GM19328 (cell line): ENCODE measurements at regions not wholly inside any gene's neighbourhood (a gene's known extent, or its start where the extent isn't known, plus 50 kb on each side); places are given as distances from the start of the nearest gene placed in this dataset.

Experiments
- ATAC-seq: cut with Tn5 transposase; IDR thresholded peaks from one replicate; pipeline ENCODE4 v1.9.1; 2021; ENCODE audit warnings: mild to moderate bottlenecking, moderate library complexity; ENCODE audit not compliant: unreplicated experiment

DNA sequence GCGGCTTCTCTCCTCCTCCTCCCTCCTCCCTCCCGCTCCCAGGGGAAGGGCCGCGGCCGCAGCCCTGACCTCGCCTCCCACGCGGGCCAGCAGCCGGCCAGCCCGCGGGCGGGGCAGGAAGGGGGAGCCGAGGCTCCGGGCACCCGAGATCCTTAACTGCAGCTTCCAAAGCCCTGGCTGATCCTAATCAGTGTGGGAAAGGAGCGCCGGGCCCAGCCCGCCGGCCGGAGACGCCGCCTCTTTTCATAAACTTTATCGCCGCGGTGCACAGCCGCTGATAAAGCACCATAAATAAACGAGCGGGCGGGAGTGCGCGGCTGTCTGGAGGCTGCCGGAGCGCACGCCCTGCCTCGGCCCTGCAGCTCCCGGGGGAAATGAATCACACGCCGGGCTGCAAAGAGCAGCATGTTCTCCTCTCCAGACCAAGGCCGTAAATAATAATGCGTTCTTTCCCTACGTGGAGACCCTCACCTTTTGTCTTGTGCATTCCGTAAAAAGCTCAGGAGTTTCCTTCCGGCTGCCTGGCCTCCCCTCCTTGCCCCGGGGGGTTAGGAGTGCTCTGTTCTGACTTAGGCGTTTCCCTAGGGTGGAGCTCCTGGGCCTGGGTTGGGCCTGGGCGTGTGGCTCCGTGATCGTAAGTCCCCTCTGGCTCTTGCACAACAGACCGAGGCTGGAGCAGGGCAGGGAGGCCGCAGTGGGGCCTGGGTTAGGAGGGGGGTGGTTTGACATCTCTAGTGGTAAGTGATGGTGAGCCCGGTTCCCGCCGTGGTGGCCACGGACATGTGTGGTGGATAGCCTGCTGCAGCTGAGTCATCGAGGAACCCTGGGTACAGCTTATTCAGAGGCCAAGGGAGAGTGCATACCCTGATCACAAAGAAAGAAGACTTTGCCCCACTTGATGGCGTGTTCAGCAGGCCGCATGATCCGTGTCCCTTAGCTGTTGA is 132.6 kb upstream of the HES1 start:
- peak; percentile 55 for ATAC-seq

DNA sequence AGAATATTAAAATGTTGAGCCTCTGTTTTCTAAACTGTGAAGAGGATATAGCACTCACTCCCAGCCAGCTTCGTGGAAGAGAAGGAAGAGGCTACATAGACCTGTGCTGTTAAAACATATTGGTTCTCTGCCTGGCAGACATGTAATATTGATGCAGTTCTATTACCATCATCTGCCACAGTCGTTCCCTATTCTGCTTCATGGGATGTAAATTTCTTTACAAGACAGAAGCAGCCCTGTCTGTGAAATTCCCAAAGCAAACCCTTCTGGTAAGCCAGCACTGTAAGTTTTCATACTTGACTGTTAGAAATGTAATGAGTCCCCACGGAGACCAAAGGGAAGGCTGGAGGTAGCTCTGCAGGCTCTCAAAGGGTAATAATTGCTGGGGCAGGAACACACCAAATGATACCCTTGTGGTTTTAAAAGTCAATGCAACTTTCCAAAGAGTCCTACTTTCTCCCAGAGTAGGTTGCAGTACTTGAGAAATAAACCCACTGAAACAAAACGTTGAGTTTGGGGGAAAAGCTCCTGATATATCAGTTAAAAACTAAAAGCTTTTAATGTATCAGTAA is 129.9 kb upstream of the HES1 start:
- no peak for ATAC-seq

DNA sequence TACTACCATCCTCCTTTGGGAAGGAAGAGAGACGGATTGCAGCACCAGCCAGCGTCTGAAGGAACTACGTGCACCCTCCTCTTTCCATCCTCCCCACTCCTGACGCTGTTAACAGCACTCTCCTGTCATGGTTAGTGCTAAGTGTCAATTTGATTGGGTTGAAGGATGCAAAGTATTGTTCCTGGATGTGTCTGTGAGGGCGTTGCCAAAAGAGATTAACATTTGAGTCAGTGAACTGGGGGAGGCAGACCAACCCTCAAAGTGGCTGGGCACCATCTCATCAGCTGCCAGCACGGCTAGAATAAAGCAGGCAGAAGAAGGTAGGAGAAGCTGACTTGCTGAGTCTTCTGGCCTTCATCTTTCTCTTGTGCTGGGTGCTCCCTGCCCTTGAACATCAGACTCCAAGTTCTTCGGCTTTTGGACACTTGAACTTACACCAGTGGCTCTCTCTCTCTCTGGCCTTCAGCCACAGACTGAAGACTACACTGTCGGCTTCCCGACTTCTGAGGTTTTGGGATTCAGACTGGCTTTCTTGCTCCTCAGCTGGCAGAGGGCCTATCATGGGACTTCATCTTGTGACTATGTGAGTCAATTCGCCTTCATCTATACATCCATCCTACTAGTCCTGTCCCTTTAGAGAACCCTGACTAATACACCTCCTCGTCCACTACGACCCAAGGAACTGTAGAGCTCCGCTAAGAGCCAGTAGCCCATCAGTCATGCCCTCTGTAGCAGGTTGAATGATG is 128.2 kb upstream of the HES1 start:
- no peak for ATAC-seq

DNA sequence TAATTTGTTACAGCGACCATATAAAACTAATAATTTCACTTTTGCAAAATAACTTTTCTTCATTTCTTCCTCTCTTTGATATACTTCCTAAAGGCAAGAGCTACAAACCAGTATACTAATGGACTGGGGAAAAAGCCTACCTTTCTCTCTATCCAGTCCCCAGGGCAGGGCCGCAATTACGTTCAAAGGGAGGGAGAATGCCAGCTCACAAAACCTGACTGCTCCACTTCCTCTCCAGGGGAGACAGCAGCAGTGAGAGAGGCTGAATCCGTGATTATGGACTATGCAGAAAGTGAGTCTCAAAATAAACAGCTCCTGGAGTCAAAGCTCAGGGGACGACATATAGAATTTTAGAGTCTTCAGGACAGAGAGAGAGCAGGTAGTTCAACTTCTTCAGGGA is 126.9 kb upstream of the HES1 start:
- no peak for ATAC-seq

DNA sequence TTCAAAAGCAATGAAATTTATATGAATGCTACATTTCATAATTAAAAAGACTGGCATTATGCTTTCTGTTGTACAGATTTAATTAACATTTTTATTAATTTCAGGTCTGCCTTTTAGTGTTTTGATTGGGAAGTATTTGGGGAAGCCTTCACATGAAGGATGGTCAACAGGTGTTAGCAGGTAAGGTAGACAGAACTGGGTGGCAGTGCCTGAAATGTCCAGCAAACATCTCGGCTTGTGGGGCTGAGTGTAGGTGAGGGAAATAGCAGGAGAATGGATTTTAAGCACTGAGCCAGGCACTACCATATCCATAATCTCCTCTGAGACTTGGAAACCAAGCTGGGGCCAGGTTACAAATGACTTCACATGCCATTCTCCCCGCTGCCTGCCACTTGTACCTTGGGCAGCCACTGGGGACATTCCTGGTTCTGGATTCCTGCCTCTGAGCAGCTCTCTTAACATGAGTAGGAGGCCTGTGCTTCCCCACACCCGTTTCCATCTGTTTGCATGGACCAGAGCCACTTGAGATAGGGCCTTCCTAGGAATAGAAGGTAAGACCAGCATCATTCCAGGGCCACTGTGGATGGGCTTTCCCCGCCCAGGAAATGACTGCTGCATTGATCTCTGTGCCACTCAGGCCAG is 125.9 kb upstream of the HES1 start:
- no peak for ATAC-seq

DNA sequence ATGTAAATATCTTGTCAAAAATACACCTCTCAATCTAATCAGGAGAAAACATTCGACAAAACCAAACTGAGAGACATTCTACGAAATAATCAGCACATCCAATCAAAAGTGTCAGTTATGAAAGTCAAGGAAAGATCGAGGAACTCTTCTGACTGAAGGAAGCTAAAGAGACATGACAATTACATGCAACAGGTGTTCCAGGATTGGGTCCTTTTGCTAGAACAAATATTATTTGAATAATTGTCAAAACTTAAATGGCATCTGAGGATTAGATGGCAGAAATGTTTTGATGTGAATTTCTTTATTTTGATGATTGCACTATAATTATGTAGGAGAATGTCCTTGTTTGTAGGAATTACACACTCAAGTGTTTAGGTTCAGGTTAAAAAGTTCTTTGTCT is 124.1 kb upstream of the HES1 start:
- no peak for ATAC-seq

DNA sequence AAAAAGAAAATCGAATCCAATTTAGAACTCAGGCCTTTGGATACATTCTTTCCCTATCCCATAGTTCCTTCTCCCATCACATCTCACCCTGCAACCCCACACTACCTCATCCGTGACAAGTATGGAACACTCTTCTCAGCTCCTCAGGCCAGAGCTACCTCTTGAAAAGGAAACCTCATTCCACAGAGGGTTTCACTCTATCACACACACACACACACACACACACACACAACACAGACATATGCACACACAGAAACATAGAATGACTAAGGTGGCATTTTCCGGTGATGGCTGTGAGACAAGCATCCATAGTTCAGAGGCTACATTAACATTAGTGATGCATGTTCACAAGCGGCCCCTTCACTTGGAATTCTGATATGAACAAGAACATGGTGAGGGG is 122.0 kb upstream of the HES1 start:
- ATAC-seq = no peak

DNA sequence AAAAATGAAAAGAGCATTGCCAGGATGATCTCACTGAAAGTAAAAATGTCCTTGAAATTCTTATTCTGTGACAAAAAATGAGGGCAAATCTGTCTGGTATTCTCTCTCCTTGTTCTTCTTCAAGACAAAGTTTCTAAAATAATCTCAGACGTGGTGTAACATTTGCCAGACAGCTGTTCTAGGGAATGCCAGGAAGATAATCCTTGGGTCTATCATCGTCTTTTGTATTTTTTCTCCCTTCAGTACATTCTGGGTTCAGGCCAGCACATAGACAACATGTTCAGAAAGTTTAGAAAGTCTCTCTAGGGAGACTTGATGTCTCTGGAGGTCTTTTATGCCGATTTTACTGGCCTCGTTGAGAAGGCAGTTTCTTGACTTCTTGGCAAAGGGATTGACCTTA is 121.2 kb upstream of the HES1 start:
- ATAC-seq = no peak

DNA sequence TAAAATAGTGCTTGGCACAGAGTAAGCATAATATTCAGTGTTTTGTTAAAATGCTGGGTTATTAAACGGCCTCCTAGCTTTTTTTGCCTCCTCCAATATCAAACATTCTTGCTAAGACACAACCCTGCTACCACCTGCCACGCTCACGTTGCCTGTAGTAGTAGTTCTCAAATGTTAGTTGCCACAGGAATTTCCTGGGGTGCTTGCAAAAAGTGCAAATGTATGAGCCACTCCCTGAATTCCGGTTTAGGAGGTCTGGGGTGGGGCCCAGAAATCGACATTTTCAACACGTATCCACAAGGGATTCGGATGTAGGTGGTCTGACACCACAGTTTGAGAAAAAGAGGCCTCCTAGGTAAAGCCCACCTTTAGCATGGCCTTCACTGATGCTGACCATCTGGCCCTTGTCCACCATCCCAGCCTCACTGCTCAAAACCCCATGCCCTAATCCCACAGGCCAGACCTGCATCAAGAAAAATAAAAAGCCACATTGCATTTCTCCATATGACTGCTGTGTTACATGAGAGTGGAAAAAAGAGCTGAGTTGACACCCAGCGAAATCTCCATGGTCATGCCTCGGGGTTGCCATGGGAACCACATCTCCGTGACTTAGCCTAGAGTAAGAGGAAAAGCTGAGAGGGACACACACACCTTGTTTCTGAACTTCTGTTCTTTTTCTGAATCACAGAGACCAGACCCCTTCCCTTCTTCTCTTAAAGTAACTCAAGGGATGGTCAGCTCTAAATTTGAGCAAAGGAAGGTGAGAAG is 116.4 kb upstream of the HES1 start:
- no peak for ATAC-seq

DNA sequence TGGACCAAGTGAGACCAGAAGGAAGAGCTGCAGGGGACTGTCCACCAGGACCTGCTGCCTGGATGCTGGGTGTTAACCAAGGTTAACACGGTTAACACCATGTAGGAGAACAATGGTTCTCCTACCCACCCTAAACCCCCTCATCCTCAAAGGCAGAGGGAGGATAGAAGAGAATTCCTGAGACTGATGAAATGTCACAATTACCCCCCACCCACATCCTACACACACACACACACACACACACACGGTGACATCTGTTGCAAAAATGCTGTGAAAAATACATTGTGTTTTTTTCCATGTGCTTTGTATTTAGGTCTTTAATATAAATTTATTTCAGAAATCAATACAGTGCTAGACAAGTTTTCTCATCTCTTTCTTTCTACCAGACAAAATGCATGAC is 113.9 kb upstream of the HES1 start:
- ATAC-seq = no peak

DNA sequence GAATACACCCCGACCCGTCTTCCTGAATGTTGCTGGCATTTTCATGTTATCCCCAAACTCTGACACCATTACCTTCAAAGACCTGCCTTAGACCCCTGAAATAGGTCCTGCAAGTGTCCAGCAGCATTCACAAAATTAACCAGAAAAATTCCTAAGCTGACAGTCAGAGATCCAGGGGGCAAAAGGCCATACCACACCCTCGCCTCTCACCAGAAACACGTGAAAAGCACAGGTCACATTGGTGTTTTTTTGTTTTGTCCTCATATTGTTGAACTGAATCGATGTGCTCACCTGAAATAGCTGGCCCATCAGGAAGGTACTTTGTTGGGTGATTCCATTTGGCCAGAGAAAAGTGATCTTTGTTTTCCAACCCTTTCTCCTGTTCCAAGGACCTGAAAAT is 113.1 kb upstream of the HES1 start:
- no peak for ATAC-seq

DNA sequence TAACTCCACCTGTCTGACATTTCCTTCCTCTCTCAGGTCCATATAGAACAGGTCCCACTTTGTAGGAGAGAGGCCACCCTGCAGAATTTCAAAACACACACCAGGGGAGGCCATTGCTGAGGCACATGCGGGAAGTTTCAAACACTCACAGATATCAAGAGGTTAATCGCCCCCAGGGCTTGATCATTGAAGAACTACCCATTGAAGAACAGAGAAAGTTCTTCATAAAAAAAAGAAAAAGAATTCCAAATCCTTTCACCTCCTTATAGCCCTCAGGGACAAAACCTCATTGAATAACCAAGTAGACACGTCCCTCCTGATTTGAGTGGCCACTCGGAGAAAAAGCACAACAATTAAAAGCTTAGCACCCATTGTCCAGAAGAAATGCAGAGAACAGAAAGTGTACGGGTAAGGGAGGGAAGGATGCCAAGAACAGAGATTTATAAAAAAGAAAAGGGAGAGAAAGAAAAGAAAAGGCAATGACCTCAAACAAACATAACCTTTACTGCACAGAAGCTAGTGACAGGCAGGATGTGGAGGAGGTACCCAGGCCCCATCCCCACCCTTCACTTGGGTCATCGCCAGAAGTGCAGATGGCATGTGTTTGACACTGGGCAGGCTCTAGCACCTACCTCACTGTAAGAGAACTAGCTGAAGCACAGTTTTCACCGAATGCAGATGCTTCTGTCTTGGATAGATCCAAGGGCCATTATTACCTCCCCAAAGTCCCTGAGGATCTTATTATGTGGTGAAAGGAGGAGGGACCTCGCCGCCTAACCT is 112.3 kb upstream of the HES1 start:
- no peak for ATAC-seq

DNA sequence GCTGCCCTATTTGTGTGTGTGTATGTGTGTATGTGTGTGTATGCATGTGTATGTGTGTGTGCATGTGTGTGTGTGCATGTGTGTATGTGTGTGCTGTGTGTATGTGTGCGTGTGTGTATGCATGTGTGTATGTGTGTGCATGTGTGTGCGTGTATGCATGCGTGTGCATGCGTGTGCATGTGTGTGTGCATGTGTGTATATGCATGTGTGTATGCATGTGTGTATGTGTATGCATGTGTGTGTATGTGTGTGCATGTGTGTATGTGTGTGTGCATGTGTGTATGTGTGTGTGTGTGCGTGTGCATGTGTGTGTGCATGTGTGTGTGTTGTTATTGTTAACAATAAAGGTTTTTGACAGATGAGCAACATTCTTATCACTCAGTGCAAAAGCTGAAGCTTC is 110.8 kb upstream of the HES1 start:
- ATAC-seq = no peak

DNA sequence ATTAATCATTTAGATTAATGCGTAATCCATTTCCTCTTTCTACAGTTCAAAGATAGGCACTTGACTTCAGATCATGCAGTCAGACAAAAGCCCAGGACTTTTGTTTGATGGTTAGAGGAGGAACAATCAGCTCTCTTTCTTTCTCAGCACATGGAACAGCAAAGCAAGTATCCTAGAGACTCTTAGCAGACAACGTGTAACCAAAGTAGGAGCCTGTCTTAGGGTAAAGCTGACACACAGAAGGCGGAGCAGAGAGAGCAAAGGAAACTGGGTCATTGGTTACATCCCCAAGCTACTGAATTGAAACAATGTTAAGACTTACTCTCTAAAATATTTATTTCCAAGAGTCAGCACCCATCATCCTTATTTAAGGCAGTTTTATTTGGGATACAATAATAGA is 110.0 kb upstream of the HES1 start:
- ATAC-seq = no peak

DNA sequence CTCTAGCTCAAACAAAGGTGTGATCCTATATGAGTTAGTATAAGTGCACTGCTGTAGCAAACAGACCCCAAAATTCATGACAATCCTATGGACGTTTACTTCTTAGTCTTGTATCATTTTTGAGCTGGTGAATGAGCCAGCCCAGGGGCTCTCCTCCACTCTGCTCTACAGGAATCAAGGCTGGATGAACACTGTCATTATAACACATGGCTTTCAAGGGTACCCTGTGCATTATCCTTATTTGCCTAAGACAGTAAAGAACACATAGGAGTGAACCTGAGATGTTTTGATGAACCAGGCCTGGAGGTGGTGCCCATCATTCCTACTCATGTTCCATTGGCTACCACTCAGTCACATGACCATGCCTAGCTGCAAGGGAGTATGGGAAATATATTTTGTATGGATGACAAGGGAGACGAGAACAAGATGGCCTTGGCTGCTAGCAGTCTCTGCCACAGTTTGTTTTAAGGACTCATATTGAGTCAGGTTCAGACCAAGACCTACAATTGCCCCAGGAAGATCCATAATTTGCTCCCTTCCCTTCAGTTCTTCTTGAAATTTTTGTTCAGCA is 107.4 kb upstream of the HES1 start:
- ATAC-seq = no peak

DNA sequence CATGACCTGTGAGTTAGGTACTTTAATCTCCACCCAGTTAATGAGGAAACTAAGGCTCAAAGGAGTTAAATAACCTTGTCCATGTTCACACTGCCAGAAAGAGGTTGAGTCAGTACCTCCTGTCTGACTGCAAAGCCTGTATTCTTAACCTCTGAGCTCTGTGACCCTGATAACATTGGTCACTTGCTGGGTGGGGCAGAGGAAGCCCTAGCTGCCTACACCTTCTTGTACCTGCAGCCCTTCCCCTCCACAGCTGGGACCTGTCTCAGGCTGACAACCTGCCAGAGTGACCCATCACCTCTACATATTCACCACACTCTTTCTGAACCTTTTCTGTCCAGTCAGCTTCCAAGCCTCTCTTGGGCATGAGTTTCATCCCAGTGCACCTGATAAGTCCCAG is 106.1 kb upstream of the HES1 start:
- ATAC-seq = no peak

DNA sequence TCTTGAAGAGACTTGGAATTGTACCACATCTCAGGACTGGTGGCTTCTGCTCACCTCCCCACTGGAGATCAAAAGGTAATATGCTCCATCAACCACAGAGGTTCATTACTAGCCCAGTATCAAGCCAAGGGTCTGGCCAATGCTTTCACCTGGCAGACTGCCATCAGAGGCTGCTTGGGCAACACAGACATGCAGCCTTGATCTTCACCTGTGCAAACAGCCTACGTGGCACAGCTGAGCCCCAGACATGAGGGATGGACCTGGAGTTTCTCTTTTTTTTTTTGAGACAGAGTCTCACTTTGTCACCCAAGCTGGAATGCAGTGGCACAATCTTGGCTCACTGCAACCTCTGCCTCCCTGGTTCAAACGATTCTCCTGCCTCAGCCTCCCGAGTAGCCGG is 105.6 kb upstream of the HES1 start:
- no peak for ATAC-seq

DNA sequence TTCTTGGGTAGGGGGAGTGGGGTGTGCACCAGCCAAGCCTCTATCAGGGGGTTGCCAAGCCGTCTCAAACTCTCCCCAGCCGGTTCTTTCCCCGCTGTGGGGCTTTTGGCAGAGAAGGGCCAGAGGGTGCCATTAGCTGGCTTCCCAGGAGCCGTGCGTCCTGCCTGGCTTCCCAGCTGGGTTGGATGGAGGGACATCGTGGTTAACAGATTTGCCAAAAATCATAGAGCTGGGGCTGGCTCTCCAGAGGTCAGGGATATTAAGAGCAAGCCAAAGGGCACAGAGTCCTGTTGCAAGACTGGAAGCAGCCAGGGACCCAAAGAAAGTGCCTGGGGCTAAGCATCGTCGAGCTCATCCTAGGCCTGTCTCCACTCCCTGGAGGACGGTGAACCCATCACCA is 104.6 kb upstream of the HES1 start:
- ATAC-seq = no peak

DNA sequence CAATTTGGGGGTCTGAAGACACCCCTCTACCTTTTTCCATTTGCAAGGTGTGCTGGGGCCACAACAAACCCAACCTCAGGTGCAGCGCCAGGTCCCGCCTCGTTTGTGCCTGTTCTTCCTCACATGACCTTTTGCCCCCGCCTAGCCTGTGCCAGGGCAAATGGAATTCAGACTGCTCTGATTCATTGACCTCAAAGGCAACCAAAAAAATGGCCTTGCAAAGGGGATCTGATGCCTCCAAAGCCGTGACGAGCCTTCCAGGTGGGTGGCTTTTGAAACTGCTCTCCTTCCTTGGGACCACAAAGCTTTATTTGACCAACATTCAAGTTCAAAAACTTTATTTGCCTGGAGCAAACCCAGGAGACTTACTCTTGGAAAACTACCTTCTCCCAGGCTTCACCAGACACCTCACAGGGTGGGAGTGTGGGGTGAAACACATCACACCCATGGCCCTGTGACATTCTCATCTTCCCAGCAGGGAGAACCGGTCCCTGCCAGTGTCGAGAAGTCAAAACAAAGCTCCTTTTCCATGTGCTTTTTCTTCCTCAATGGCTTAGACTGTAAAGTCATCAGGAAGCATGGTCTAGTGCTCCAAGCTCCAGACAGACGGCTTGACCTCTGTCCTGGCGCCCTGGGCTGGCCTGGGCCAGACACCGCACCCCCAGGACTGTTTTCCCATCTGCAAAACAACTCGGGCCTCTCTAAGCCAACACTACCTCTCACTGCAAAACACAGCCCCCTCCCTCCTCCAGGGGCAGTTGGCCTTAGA is 103.9 kb upstream of the HES1 start:
- no peak for ATAC-seq
